Astrocyte of the spinal cord (primary cell): ENCODE measurements at regions not wholly inside any gene's neighbourhood (a gene's known extent, or its start where the extent isn't known, plus 50 kb on each side); places are given as distances from the start of the nearest gene placed in this dataset.

Experiments used
- DNase-seq: peaks from one replicate; pipeline ENCODE4 v3.0.0; 2011; ENCODE audit warnings: low read depth, low spot score
- H3K4me3 ChIP-seq: 2 replicates; pipeline ENCODE4 v1.5.1; 2011; ENCODE audit warnings: low read depth, mild to moderate bottlenecking, low read length, moderate library complexity
- in situ Hi-C: cut with HindIII; loops from 2 replicates; pipeline ENCODE4 v1.10.0; 2017; ENCODE audit warnings: low sequenced_read_pairs
- TF ChIP-seq, protein P1 (sequence below): IDR thresholded peaks from 2 replicates; pipeline ENCODE4 v1.5.1; 2012; ENCODE audit warnings: low read depth, mild to moderate bottlenecking, low read length, inconsistent platforms

DNA sequence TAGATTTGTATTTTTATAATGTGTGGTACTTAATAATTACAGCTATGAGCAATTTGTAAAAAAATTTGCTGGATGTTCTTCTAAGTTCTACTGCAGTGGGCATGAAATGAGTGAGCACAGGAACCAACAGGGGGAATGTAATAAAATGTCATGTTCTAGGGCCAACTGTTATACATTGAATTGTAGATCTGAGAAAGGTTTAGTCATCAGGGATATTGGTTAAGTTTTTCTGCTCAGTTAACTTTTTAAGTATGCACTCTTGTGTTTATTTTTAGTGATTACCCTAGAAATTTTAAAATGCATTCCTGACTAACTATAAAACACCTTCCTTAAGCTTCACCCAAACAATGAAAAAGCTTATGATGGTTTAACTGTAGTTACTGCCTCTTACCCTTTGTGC is 101.8 kb downstream of the CAND1 start:
- in situ Hi-C loops = no loop called here
- no peak overlapping the region for H3K4me3 ChIP-seq
- no peak for DNase-seq
- TF ChIP-seq, protein P1, sequence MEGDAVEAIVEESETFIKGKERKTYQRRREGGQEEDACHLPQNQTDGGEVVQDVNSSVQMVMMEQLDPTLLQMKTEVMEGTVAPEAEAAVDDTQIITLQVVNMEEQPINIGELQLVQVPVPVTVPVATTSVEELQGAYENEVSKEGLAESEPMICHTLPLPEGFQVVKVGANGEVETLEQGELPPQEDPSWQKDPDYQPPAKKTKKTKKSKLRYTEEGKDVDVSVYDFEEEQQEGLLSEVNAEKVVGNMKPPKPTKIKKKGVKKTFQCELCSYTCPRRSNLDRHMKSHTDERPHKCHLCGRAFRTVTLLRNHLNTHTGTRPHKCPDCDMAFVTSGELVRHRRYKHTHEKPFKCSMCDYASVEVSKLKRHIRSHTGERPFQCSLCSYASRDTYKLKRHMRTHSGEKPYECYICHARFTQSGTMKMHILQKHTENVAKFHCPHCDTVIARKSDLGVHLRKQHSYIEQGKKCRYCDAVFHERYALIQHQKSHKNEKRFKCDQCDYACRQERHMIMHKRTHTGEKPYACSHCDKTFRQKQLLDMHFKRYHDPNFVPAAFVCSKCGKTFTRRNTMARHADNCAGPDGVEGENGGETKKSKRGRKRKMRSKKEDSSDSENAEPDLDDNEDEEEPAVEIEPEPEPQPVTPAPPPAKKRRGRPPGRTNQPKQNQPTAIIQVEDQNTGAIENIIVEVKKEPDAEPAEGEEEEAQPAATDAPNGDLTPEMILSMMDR = no peak

DNA sequence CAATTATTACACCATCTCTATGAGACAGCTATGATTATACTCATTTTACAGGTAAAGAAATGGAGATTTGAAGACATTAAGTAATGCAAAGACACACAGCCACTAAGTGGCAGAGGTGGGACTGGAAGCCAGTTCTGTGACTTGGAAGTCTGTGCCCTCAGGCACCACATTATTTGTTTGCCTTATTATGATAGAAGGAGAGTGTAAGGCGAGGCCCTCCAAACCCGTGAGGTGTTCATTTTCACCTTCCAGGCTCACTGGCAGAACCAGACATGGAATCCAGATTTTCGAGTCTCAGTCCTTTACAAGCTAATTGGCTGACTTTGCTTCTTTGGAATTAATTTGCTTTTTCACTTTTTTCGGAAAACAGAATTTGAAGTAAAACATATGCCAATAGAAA is 107.9 kb downstream of the CAND1 start:
- no peak for DNase-seq
- H3K4me3 ChIP-seq = no peak overlapping the region
- in situ Hi-C loops = no loop called here
- TF ChIP-seq, protein P1 = no peak

DNA sequence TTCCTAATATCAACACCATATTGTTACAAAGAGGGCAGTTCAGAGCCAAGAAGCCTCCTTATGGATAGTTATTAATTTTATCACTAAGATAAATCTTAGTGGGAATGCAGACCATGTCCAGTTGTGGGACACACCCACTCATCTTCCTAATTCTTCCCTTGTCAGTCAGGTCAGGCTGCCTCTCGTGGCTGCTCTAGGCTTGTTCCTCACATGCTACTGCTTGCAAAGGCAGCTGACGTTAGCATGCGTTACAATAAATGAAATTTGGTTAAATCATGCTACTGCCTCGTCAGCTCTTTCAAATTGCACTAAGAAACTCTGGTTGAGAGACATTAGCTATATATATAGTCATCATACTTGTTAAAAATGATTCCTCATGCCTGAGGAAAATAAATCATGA is 108.4 kb downstream of the CAND1 start:
- in situ Hi-C loops = no loop called here

DNA sequence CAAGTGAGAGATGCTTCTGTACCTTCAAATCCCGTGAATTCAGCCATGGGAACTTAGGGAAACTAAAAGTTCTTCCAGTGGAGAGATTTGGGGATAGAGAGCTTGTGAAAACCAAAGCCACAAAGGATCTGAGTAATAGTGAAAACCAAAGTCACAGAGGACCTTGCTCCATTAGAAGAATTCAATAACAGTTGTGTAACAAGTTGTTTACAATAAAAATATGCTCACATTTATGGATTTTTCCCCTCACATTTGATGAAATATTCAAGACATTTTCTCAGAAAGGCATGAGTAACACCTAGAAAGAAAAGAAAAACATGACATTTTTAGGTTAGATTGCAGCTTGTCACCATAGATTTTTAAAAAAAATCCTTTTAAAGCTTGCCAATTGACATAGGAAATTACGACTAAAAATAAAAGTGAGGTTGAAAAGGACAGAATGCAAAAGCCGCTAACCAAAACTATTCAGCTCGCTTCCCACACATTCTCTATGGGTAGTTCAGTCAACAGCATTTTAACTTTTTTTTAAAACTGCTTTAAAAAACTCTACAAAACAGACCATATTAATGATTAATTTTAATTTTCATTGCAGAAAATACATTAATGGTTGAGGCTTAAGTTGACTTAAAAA is 113.2 kb downstream of the CAND1 start:
- in situ Hi-C loops = no loop called here
- H3K4me3 ChIP-seq = no peak overlapping the region
- peak; percentile 41 for DNase-seq
- TF ChIP-seq, protein P1 = no peak

More for the DNA sequence above, 108.4 kb downstream of the CAND1 start:
- H3K4me3 ChIP-seq = no peak overlapping the region
- no peak for DNase-seq
- TF ChIP-seq, protein P1 = no peak

DNA sequence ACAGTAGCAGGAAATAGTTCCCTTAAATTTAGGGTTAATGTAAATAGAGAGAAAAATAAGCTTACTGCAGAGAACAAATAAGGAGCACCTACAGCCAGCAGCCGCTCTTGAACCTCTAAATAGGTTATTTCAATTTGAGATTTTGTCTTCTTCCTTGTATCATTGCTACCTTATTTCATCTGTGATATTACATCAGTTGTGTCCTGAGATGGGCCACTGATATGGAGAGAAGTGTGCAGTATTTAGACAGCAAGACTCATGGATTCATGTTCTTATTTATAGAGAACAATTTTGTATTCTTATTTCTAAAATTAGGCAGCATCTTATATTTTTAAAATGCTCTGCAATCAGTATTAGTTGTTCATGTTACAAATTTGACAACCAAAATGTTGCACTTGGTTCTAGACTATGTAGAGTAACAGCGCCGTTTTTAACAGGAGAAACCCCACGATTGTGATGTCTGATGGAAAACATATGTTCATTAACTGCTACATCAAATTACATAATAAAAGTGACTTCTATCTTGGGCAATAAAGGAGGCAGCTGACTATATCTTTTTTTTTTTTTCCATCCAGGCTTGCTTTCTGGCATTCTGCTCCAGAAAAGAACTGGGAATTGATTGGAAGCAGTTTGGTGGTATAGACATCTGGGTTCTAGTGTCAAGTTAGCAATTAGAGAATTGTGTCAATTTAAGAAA is 117.9 kb downstream of the CAND1 start:
- TF ChIP-seq, protein P1 = no peak
- no peak for DNase-seq
- in situ Hi-C loops = no loop called here
- no peak overlapping the region for H3K4me3 ChIP-seq

DNA sequence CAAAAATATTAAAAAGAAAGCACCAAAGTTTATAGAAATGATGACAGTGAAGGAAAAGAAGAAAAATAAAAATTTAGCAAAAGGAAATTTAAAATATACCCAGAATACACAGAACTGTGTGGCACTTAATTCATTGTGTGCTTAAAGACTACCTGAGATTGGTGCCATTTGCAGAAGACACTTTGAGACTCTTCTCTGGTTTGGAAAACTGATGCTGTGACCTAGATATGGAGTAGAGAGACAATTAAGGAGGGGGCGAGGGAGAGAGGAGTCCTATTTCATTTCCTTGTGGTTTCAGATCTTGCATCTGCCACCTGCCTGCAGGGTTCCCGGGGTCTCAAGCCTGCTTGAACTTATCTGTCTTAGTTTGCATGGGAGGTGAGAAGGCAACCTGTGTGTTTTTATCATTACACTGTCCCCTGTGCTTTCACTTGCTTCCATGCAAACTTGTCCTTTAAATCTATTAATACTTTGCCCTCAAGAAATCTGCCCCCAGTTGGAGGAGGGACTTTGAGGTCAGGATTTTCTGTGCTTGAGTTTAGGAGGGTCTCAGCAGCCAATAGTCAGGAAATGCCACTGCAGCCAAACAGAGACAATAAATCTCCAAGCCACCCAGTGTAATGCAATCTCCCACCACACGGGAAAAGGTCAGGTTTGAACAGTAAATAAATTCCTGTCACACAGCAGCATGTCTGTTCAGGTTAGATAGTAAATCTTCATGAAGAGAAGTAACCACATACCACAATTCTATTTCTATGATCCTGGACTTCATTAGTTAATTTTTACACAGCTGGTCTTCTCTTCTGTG is 119.4 kb downstream of the CAND1 start:
- DNase-seq = no peak
- TF ChIP-seq, protein P1 = peak; percentile 10
- in situ Hi-C loops = no loop called here
- no peak overlapping the region for H3K4me3 ChIP-seq
